ENCODE measurements at regions not wholly inside any gene's neighbourhood (a gene's known extent, or its start where the extent isn't known, plus 50 kb on each side); places are given as distances from the start of the nearest gene placed in this dataset.

DNA sequence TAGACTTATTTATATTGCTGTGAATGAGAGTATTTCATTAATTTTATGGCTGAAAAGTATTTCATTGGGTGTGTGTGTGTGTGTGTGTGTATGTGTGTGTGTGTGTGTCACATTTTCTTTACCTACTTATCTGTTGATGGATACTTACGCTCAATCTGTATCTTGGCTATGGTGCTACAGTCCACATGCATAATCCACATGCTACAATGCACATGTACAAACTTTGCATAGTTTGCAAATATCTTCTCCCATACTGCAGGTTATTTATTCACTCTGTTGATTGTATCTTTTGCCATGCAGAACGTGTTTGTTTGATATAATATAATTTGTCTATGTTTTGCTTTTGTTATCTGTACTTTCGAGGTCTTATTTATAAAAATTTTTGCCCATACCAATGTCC, 167.8 kb downstream of the RAB28 start:
- TF ChIP-seq, protein P1, sequence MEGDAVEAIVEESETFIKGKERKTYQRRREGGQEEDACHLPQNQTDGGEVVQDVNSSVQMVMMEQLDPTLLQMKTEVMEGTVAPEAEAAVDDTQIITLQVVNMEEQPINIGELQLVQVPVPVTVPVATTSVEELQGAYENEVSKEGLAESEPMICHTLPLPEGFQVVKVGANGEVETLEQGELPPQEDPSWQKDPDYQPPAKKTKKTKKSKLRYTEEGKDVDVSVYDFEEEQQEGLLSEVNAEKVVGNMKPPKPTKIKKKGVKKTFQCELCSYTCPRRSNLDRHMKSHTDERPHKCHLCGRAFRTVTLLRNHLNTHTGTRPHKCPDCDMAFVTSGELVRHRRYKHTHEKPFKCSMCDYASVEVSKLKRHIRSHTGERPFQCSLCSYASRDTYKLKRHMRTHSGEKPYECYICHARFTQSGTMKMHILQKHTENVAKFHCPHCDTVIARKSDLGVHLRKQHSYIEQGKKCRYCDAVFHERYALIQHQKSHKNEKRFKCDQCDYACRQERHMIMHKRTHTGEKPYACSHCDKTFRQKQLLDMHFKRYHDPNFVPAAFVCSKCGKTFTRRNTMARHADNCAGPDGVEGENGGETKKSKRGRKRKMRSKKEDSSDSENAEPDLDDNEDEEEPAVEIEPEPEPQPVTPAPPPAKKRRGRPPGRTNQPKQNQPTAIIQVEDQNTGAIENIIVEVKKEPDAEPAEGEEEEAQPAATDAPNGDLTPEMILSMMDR (IDR thresholded peaks at IDR 0.05) = no peak
- no peak for TF ChIP-seq POLR2A (IDR thresholded peaks at IDR 0.05)

Data from tibial nerve (tissue), 3 donors.